NCI-H2081 (cell line): ENCODE measurements at regions not wholly inside any gene's neighbourhood (a gene's known extent, or its start where the extent isn't known, plus 50 kb on each side); places are given as distances from the start of the nearest gene placed in this dataset.

ENCODE experiments used
- DNase-seq, 2 experiments: peaks; one replicate each; lab custom pipeline; 2025; lab: John Stamatoyannopoulos, UW

DNA sequence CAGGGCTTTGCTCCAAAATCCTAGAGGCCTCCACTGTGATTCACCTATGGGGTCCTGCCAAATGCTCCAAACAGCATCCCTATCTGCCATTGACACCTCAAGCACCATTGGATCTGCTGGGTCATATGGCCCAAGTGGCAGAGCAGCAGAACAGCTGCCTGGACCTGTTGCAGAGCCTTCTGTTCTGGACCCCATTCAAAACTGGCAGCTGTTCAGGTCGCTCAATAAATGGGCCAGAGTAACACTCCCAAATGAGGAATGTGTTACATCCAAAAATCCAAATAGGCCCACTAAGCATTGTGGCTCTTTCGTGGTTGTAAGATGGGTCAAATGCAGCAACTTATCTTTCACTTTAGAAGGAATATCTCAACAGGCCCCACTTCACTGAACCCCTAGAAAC lies 783.6 kb downstream of the DCDC2C start:
- DNase-seq: no peak

DNA sequence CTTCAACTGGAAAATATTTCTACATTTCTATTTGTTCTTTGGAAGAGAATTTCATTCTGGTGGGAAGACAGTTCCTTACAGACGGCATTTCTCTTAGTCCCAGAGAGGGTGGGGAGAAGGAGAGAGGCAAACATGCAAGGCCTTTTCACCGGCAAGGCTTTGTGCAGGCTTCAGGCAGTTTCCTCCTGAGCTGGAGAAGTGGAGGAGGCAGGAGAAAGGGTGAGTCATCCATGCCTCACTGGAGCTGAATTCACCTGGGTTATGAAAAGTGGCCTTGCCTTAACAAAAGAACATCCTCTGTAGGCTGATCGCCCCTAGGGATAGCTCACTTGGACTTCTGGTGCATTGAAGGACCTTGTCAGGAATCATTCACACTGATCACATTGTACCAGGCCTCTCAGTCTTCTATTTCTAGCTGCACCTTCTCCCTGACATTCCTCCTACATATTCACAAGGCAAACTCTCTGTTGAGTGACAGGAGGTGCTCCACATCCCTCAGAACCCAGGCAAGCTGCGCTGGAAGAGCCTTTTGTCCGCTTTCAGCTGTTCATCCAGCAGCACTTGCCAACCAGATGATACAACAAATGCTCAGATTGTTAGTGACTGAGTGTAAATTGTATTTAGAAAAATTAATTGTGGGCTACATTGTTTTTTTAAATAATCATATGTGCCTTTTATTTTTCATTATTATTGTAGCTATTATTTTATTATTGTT lies 796.1 kb downstream of the DCDC2C start:
- DNase-seq: no peak

DNA sequence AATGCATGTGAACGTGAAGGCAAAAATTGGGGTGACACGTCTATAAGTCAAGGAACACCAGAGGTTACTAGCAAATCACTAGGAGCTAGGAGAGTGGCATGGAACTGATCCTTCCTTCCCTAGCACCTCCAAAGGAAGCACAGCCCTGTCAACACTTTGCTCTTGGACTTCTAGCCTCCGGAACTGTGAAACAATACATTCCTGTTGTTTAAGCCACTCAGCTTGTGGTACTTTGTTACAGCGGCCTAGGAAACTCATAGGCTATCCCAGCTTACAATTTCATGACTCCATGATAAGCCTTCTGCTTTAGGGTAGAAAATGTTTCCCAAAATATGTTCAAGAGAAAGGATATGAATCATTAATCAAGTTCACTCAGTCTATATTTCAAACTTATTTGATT lies 798.1 kb downstream of the DCDC2C start:
- DNase-seq: no peak

DNA sequence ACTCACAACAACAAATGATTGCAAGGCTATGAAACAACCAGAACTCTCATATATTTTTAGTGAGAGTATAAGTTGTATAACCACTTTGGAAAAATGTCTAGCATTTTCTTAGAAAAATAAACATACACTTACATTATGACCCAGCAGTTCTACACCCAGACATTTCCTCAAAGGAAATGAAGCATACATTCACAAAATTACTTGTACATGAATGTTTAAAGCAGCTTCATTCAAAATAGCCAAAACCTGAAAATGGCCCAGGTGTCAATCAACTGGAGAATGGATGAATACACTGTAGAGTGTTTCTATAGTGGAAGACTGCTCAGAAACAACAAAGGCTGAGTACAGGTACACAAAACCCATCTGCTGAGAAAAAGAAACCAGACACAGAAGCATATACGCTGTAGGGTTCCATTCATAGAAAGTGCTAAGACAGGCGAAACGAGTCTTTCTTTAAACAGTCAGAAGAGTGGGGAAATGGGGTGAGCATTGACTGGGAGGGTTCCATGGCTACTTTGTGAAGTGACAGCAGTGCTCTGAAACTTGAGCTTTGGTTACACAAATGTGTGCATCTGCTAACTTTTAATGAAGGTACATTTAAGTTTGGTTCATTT lies 799.0 kb downstream of the DCDC2C start:
- no peak for DNase-seq

DNA sequence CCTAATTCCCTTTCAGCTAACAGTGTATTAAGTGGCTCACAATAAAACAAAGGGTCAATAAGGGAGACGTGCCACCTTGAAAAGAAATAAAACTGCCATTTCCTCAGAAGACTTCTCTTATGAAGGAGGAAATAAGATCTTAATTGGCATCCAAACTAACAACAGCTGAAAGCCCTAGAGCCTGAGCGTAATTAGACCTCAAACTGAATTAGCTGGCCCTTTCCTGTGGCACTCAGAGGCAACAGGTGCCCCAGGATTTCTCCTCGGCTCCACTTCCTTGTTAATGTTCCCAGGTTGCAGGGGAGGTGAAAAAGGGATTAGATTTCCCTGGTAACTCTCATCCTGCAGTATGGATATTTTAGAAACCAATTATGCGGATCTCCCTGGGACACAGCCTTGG lies 804.3 kb downstream of the DCDC2C start:
- peak in 1 of 2 experiments; percentile 64 for DNase-seq

DNA sequence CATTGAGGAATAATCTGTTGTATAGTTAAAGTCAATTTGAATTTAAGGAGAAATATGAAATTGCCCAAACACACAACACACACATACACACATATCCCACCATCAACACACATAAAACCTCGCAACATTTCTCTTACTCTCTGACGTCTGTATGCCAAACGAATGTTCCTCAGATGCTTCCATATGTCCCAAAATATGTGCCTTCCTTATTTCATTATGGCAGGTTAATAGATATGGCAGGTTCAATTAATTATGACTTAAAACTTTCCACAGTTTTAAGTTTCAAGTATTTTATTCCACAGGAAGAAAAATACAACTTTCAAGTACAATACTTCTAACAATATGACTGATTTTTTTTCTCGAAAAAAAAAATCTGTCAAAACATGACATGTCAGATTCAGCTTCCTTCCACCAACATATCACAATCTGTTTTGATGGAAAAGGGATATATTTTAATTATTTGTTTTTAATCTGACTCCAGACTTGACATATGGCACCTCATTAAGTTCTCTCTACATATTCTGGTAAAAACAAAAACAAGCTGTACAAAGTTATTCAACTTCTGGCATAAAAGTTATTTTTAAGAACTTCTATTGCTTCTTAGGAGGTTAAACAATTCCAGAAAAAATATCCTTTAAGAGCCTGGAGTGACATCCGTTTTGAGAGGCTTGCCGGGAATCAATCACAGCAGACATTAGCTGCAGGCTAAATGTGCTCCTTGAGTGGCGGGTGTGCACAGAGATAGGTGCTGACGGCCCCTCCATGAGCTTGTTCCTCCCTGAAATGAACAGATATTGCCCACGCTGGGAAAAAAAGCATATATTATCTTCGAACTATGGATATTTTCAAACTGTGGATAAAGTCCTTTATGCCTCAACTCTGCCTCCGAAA lies 812.7 kb downstream of the DCDC2C start:
- no peak for DNase-seq

DNA sequence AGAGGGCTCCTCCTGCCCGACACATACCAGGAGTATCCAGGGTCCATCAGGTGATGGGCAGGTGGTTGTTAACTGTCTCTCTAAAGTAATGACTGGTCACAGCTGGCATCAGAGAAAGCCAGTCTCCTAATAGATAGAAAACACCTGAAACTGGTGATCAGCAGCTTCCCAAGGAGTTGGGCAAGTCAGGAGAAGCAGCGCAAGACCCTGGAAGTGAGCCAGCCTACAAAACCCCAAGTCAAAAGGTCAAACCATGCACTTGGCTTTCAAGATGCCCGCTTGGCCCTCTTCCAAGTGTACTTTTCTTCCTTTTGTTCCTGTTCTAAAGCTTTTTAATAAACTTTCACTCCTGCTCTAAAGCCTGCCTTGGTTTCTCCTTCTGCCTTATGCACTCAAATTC lies 815.2 kb downstream of the DCDC2C start:
- DNase-seq: no peak

DNA sequence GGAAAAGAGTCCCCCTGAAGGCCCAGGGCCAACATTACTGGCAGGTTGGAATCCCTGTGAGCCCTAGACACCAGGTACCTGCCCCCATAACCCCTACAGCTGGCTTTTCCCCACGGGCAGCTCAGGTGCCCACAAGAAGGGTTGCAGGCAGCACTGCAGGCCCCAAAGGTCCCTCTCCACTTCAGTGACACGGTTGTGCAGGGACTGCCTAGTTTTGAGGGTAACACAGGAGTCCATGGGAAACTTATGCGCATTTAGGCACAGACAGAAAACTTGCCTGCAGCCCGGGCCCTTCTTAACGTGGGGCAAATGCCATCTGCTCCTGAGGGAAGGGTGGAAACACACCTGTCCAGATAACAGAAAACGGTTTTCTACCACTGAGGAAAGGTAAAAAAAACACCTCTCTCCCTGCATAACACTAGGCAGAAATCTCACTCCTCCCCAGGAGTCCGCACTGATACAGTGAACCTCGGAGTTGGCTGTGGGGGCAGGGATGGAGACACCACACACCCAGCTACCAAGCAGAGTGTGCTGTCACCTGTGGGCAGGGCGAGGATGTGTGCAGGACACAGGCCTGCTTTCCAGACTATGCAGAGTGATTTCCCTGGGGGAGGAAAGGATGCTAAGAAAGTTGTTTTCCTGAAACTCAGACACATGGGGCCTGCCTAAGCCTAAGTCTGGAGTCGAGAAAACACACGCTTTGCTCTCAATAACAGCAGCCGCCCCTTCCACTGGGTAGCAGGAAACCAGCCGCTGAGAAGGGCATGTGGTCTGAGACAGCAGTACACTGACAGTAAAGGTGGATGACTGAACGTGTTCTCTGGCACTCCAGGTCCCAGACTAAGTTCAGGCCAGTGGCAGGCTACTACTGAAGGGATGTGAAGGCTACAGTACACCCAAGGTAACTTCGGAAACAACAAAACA lies 819.4 kb downstream of the DCDC2C start:
- no peak for DNase-seq

DNA sequence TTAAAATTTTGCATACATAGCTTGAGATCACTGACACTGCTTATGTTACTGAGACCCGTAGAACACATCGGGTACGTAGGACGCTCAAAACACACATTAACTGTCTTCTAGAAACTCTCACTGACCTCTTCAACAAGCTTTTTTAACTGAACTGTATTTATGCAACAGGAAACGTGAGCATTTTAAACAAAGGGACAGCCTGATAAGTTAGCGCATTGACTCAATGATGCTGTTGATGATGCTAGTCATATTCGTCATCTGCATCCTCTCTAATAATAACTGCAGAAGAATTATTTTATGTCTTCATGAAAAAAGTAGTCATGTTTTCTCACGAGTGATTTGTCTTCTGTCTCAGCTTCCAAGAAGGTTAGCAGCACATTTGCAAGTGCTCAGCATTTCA lies 824.0 kb downstream of the DCDC2C start:
- no peak for DNase-seq

DNA sequence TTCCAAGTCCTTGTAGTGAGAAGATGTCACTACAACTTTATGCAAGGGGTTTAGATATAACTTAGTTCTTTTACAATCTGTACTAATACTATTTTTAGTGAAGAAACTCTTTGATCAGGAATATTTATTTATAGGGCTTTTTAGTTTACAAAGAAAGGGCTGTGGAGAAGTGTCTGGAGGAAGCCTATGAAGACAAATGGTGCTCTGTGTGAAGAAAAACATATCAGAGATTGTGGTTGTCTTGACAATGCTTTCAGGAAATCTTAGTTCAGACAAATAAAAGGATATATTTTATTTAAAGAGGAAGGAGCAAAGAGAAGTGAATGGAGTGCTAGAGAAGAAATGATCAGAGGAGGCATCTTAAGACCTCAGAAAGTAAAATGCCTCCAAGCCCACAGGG lies 824.9 kb downstream of the DCDC2C start:
- no peak for DNase-seq

DNA sequence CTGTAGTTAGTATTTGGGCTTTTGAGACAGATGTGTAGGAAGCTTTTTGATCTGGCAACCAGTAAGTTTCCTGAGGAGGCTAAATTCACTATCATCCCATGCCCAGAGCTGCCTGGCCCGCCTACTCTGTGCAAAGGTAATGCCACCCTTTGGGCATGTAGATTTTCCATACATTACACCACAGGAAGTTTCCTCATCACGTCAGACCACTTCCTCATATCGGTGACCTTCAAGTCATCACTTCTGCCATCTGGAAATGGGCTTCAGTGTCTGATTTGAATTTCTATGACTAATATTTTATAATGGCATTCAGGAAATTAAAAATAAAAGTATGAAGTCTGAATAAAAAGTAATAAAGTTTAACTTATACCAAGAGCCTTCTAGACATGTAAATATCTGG lies 825.4 kb downstream of the DCDC2C start:
- no peak for DNase-seq

DNA sequence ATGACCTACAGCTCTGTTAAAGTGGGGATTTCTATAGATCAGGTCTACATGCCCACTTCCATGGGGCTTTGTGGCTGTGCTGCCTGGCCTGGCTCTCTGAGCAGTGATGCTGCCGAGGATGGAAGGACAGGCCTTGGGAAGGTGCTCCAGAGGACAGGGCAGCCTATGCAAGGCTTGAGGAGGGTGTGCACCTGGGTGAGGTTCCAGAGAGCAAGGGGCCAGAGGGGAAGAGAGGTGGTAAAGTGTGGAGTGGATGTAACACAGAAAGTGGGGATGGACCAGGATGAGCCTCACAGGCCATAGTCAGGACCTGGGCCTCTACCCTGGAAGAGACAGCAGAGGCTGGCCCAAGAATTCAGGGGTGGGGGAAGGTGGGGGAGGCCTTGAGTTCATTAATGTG lies 826.4 kb downstream of the DCDC2C start:
- no peak for DNase-seq

DNA sequence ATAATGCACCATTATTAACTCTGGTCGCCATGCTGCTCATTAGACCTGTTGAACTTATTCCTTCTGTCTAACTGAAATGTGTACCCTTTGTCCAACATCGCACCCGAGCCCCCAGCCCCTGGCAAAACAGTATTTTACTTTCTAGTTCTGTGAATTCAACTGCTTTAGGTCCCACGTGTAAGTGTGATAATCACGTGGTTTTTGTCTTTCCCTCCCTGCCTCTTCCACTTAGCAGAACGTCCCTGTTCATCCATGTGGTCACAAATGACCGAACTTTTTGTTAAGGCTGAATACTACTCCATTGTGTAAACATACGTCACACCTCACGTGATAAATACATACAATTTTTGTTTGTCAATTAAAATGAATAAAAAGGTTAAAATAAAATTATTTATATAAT lies 826.9 kb downstream of the DCDC2C start:
- DNase-seq: no peak

DNA sequence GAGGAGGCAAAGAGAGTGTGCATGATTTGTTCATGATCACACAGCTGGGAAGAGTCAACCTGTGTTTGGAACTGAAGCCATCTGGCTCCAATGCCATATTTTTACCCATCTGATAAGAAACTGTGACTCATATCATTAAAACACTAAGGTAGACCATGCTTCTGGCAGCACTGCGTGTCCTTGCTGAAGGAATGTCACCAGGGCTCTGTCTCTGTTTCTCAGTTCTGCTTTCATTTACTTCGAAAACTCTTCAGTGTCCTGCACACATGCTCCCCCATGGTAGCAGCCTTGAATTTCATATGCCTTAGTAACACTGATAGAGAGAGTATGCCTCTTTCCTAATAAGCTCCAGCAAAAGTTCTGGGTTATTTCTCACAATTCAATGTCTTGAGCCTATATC lies 830.4 kb downstream of the DCDC2C start:
- no peak for DNase-seq

DNA sequence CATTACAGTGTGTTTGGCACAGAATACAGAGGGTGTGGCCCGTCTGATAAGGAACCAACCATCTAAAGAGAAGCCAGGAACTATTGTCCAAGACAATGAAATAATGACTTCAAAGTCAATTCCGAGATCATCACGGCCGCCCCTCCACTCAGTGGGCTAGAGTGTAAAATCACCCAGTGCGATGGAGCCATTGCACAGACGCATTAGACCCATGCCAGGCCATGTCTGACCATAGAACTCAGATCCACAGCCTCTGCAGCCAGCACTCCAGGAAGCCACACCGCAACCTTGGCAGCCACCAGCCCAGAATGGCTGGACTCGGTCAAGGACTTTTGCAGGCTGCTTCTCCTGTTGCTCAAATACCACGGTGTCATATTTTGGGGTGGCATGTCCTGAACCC lies 835.7 kb downstream of the DCDC2C start:
- DNase-seq: no peak

DNA sequence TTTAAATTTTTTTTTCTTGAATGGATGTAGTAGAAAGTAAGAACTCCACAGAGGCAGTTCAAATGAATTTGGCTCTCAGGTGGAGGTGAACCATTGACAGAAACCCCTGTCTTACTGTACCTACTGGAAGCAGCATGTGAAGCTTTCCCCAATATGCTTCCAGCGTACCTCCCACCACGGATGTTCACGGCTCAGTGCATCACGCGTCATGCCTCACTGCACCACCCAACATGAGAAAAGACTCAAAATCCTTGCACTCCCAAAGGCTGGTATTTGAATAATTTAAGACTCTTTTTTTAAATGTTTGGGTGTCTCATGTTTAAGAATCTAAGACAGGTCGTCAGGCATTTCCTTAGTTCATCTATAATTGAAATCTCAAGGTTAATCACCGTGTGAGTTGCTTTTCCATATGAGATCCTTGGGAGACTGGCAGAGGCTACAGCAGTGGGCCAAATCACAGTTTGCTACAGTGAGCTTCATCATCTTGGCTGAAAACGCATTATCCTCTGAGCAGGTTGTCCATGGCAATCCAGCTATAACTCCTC lies 846.4 kb downstream of the DCDC2C start:
- no peak for DNase-seq

DNA sequence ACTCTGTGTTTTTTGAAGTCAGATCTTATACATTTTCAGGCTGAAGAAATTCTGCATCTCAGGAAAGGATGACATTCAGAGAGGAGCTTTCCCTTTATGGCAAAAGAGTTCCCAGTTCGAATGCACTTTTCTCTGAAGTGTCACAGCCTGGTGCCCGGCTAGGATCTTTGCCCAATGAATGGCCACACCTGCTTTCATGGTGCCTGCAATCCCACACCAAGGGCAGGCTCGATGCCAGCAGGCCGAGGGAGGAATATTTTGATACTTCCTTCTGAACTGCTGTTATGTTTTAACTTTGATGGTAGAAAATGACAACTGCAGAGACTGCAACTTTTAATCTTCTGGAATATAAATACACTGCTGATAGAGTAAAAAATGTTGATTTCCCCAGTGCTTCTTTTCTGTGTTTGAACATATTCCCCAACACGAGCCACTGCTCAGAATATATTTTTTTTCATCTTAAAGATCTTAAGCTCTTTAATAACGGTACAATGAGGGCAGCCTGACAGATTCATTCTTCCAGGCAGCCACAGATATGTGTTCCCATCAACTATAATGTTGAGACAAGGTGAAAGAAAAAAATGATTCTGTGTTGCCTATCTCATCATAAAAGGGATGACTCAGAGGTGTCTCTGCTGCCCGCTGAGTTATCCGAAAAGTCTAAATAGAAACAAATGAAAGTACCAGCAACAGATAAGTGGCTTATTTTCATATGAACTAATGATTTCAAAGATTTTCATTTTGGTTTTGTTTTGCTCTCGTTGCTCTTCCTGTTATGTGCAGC lies 848.5 kb downstream of the DCDC2C start:
- DNase-seq: no peak

DNA sequence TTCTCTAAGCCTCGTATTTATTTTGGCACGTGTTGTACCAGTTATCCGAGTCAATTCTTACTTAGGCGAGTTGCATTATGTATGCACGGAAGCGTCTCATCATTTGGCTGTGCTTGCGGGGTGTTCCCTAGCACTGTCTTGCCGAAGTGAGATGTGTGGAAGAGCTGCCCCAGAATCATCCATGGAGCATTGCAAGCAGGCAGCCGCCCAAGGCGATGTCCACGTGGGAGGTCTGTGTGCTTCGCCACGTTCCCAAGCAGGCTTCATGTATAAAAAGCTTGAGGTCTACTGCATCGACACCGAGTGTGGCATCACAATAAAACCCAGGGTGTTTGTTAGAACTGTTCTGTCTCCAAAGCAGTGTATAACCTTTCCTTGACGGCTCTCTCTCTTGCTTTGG lies 849.9 kb downstream of the DCDC2C start:
- DNase-seq: no peak

DNA sequence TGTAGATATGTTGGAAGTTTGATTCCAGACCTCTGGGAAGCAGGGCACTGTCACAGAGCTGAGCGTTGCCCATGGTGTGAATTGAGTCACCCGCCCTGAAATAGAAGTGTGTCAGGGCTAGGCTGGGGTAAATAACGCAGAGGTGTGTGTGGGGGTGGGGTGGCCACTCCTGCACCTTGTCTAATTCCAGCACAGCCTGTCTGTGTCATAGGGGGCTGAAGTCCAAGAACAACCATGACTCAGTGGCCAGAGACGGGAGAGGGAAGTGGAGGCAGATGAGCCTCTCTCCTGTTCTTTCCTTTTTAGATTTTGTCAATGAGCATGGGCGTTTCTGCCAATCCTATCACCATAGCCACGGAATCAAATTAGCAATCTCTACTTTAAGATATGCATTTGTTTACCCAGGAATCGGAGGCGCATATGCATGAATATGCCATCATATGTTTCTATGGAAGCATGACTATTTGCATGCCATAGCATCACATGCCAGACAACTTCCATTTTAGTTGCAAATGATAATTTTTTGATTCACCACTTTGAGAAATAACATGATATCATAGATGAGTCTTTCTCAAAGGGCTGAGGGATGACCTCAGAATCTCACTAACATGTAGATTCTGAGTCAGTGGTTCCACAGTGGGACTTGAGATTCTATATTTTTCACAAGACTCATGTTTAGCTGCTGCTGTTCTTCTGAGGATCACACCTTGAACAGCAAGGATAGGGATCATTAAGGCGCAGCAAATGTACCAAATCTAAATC lies 852.9 kb downstream of the DCDC2C start:
- DNase-seq: no peak

DNA sequence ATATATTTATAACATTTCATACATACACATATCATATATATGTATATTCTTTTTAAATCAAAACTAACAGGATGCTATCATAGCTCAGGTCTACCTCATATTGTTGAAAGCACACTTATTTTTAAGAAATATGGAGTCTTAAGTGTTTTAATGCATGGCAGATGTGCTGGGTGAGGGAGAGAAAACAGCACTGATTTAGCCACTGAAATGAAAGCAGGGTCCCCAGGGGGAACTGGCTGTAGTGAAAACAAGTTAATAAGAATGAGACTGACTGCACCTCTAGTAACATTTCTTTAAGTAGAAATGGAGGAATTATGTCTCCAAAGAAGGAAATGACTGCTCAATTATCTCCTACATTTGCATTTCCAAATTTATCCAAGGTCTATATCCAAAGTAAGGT lies 857.8 kb downstream of the DCDC2C start:
- no peak for DNase-seq
